WI38 (cell line): ENCODE measurements at regions not wholly inside any gene's neighbourhood (a gene's known extent, or its start where the extent isn't known, plus 50 kb on each side); places are given as distances from the start of the nearest gene placed in this dataset.
"Not testable (repeated sequence)": the region's sequence is repeated elsewhere in the genome, so short reads cannot be mapped to it uniquely, and the experiment has no call there.

Experiments used
- H3K4me3 ChIP-seq: 2 replicates; pipeline ENCODE4 v1.5.1; 2011; ENCODE audit warnings: low read depth, mild to moderate bottlenecking, control low read depth, low read length
- TF ChIP-seq, protein P1 (sequence below): IDR thresholded peaks from 2 replicates; pipeline ENCODE4 v1.5.1; 2012; ENCODE audit warnings: low read depth, mild to moderate bottlenecking, control low read depth, low read length

DNA sequence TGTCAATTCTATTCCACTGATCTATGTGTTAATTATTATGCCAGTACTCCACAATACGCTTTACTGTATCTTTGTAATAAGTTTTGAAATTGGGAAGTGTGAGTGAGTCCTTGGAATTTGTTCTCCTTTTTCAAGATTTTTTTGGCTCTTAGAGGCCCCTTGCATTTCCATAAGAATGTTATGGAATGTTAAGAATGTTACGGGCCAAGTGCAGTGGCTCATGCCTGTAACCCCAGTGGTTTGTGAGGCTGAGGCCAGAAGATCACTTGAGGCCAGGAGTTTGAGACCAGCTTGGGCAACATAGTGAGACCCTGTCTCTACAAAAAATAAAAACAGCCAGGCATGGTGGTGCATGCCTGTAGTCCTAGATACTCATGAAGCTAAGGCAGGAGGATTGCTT is 167.6 kb upstream of the CXorf66 start:
- TF ChIP-seq, protein P1, sequence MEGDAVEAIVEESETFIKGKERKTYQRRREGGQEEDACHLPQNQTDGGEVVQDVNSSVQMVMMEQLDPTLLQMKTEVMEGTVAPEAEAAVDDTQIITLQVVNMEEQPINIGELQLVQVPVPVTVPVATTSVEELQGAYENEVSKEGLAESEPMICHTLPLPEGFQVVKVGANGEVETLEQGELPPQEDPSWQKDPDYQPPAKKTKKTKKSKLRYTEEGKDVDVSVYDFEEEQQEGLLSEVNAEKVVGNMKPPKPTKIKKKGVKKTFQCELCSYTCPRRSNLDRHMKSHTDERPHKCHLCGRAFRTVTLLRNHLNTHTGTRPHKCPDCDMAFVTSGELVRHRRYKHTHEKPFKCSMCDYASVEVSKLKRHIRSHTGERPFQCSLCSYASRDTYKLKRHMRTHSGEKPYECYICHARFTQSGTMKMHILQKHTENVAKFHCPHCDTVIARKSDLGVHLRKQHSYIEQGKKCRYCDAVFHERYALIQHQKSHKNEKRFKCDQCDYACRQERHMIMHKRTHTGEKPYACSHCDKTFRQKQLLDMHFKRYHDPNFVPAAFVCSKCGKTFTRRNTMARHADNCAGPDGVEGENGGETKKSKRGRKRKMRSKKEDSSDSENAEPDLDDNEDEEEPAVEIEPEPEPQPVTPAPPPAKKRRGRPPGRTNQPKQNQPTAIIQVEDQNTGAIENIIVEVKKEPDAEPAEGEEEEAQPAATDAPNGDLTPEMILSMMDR, result no peak
- H3K4me3 ChIP-seq, result no peak overlapping the region

DNA sequence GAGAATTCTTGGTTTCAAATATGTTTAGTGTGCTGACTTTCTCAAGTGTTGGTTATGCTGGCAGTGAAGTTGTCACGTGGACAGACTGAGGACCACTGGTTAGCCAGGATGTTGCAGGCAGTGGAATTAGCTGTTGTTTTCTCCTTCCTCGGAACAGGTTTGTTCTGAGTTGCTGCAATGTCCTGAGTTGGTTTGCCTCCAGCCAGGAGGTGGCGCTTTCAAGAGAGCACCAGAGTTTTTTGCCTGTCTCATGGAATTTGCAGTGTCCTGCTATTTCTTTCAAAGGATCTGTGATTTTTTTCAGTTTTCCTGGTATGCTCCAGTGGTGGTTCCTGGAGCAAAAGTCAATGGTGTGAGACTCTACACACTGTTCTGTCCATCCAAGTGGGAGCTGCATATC is 158.1 kb upstream of the CXorf66 start:
- TF ChIP-seq, protein P1, result no peak
- no peak overlapping the region for H3K4me3 ChIP-seq

DNA sequence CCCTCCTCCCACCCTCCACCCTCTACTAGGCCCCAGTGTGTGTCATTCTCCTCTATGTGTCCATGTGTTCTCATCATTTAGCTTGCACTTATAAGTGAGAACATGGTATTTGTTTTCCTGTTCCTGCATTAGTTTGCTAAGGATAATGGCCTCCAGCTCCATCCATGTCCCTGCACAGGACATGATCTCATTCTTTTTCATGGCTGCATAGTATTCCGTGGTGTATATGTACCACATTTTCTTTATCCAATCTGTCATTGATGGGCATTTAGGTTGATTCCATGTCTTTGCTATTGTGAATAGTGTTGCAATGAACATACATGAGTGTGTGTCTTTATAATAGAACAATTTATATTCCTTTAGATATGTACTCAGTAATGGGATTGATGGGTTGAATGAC is 148.7 kb upstream of the CXorf66 start:
- H3K4me3 ChIP-seq, result not testable (repeated sequence)

DNA sequence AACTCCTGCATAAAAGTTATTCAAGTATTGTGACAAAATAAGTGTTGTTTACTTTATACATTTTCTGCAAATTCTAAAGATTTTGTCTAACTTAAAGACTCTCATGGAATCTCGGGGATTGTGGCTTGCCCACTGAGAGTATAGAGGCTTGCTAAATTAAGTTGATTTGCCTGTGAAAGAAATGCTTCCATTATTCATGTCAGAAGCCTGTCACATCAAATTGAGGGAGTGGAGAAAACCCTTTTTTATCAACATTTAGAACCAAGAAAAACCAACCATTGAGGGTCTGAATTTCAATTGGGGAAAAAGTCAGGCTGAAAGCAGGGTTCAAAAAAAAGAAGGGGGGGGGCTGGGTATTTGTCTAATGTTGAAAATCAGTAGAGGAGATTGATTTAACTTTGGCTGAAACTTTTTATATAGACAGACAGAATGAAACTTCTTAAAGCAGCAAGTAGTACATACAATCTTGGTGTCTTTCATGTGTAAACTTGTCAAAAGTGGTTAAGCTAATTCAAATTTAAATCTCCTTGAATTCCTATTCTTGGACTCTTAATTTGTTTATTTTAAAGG is 144.8 kb upstream of the CXorf66 start:
- H3K4me3 ChIP-seq, result no peak overlapping the region
- TF ChIP-seq, protein P1, result no peak

DNA sequence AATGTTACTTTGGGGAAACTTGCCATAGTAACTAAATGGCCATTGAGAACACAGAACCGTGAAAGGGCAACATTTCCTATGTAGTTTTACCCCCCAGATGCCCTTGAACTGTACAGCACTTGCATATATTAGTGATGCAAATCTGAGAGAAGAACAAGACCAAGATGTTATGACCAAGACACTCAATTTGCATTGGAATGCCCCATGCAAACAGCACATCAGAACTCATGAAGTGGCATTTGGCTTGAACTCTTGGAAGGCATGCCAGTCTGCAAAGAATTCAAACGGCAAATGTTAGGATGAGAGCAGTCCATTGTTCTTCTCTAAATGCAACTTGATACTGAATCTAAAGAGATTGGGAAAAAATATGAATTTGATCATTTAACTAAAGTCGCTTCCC is 139.4 kb upstream of the CXorf66 start:
- TF ChIP-seq, protein P1, result no peak
- H3K4me3 ChIP-seq, result no peak overlapping the region

DNA sequence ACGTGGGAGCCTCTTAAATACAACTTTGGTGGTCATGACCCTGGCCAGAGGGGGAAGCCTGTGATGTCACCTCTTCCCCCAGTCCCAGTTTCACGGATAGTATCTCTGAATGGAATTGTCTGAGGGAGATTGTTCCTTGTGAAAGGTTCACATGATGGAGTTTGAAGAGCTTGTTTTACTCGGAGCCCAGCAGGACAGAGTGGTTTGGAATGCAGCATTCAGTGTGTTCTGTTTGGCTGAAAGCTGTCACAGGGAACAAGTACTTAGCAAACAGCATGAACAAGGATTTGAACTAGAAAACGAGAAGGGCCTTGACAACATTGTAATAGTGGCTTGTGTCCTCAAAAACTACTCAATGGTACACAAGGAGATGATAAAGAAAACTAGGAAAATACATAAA is 133.9 kb upstream of the CXorf66 start:
- TF ChIP-seq, protein P1, result no peak
- no peak overlapping the region for H3K4me3 ChIP-seq

DNA sequence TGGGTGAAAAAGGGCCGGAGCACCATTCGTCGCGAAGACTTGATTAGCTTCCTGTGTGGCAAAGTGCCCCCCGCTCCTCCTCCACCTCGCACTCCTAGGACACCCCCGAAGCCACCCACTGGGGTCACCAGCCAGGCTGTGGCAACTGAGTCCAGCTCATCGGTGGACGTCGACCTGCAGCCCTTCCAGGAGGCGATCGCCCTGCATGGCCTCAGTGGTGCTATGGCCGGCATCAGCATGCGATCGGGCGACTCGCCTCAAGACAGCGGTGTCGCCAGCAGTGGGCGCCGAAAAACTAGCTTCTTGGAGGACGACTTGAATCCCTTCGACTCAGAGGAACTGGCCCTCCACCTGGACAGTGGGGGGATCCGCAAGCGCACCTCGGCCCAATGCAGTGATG is 126.8 kb upstream of the CXorf66 start:
- TF ChIP-seq, protein P1, result no peak
- H3K4me3 ChIP-seq, result no peak overlapping the region
